NT2/D1 (cell line): ENCODE measurements at regions not wholly inside any gene's neighbourhood (a gene's known extent, or its start where the extent isn't known, plus 50 kb on each side); places are given as distances from the start of the nearest gene placed in this dataset.

Experiments used
- SUZ12 ChIP-seq: IDR thresholded peaks from 2 replicates; pipeline ENCODE4 v1.6.1; 2011; ENCODE audit not compliant: insufficient read length, insufficient read depth; ENCODE audit errors: extremely low read depth
- YY1 ChIP-seq: IDR thresholded peaks from 2 replicates; pipeline ENCODE4 v1.6.1; 2011; ENCODE audit not compliant: insufficient read length, insufficient read depth
- ZNF274 ChIP-seq: IDR thresholded peaks from 2 replicates; pipeline ENCODE4 v1.6.1; 2011; ENCODE audit warnings: mild to moderate bottlenecking, low read depth, low read length

GRCh38 chr5:124683917-124684555 is 62.4 kb downstream of the ZNF608 start:
- no peak for TF ChIP-seq ZNF274
- no peak for TF ChIP-seq SUZ12
- TF ChIP-seq YY1 = no peak
